ENCODE measurements at regions not wholly inside any gene's neighbourhood (a gene's known extent, or its start where the extent isn't known, plus 50 kb on each side); places are given as distances from the start of the nearest gene placed in this dataset.

- TF ChIP-seq MEIS1 (CRISPR knock-in tag; IDR thresholded peaks at IDR 0.05; ENCODE audit: borderline replicate concordance): no peak
- TF ChIP-seq ZNF138 (CRISPR knock-in tag; IDR thresholded peaks at IDR 0.05; ENCODE audit: low read depth): no peak
- no peak for TF ChIP-seq REL (CRISPR knock-in tag; conservative IDR thresholded peaks at IDR 0.05)
- TF ChIP-seq NPAS2 (CRISPR knock-in tag; IDR thresholded peaks at IDR 0.05; ENCODE audit: borderline replicate concordance): no peak
- no peak for TF ChIP-seq ZSCAN20 (CRISPR knock-in tag; IDR thresholded peaks at IDR 0.05; ENCODE audit: borderline replicate concordance)
- TF ChIP-seq RFX5 (IDR thresholded peaks at IDR 0.05; ENCODE audit: low read depth, low read length): no peak
- TF ChIP-seq SRSF9 (IDR thresholded peaks at IDR 0.05; ENCODE audit: borderline replicate concordance, insufficient read depth, low read depth, low read length, poor library complexity, severe bottlenecking): no peak
- TF ChIP-seq, protein P1, sequence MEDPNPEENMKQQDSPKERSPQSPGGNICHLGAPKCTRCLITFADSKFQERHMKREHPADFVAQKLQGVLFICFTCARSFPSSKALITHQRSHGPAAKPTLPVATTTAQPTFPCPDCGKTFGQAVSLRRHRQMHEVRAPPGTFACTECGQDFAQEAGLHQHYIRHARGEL (CRISPR knock-in tag; IDR thresholded peaks at IDR 0.05): no peak
- TF ChIP-seq SNAPC2 (CRISPR knock-in tag; IDR thresholded peaks at IDR 0.05): no peak
- no peak for TF ChIP-seq GFI1 (CRISPR knock-in tag; IDR thresholded peaks at IDR 0.05; ENCODE audit: borderline replicate concordance)
- TF ChIP-seq, protein P2, sequence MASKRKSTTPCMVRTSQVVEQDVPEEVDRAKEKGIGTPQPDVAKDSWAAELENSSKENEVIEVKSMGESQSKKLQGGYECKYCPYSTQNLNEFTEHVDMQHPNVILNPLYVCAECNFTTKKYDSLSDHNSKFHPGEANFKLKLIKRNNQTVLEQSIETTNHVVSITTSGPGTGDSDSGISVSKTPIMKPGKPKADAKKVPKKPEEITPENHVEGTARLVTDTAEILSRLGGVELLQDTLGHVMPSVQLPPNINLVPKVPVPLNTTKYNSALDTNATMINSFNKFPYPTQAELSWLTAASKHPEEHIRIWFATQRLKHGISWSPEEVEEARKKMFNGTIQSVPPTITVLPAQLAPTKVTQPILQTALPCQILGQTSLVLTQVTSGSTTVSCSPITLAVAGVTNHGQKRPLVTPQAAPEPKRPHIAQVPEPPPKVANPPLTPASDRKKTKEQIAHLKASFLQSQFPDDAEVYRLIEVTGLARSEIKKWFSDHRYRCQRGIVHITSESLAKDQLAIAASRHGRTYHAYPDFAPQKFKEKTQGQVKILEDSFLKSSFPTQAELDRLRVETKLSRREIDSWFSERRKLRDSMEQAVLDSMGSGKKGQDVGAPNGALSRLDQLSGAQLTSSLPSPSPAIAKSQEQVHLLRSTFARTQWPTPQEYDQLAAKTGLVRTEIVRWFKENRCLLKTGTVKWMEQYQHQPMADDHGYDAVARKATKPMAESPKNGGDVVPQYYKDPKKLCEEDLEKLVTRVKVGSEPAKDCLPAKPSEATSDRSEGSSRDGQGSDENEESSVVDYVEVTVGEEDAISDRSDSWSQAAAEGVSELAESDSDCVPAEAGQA (IDR thresholded peaks at IDR 0.05; ENCODE audit: low read depth): no peak
- TF ChIP-seq, protein P2 (CRISPR knock-in tag; IDR thresholded peaks at IDR 0.05; ENCODE audit: borderline replicate concordance): 0 out of 2 replicates have a peak, but pooled peaks have one; percentile 45
- no peak for TF ChIP-seq IKZF1 (IDR thresholded peaks at IDR 0.05)
- no peak; the same call in 1 of the 2 replicates for TF ChIP-seq ZNF878 (CRISPR knock-in tag; IDR thresholded peaks at IDR 0.05)
- no peak for TF ChIP-seq TRIM22 (IDR thresholded peaks at IDR 0.05)
- TF ChIP-seq HOXD1 (CRISPR knock-in tag; IDR thresholded peaks at IDR 0.05): 0 out of 2 replicates have a peak, but pooled peaks have one; percentile 20
- peak; percentile 63 for TF ChIP-seq HDAC1 (CRISPR knock-in tag; IDR thresholded peaks at IDR 0.05)
- TF ChIP-seq NR2C2 (CRISPR knock-in tag; IDR thresholded peaks at IDR 0.05; ENCODE audit: borderline replicate concordance): no peak
- 0 out of 2 replicates have a peak, but pooled peaks have one; percentile 57 for TF ChIP-seq ZNF772 (CRISPR knock-in tag; IDR thresholded peaks at IDR 0.05)
- peak; percentile 20; the same call in 1 of the 2 replicates for TF ChIP-seq ZNF574 (CRISPR knock-in tag; IDR thresholded peaks at IDR 0.05)
- TF ChIP-seq HES4 (CRISPR knock-in tag; IDR thresholded peaks at IDR 0.05; ENCODE audit: borderline replicate concordance): no peak
These were observed 253.1 kb upstream of the IRF2BP2 start (continued) for GRCh38 chr1:234862944-234863515.
